SIG-M5 (cell line): ENCODE measurements at regions not wholly inside any gene's neighbourhood (a gene's known extent, or its start where the extent isn't known, plus 50 kb on each side); places are given as distances from the start of the nearest gene placed in this dataset.

Source experiments
- DNase-seq: peaks from one replicate; lab custom pipeline; 2025; lab: John Stamatoyannopoulos, UW

GRCh38 chr5:109531262-109531661 lies 121.5 kb upstream of the PJA2 start:
- DNase-seq, result no peak

DNA sequence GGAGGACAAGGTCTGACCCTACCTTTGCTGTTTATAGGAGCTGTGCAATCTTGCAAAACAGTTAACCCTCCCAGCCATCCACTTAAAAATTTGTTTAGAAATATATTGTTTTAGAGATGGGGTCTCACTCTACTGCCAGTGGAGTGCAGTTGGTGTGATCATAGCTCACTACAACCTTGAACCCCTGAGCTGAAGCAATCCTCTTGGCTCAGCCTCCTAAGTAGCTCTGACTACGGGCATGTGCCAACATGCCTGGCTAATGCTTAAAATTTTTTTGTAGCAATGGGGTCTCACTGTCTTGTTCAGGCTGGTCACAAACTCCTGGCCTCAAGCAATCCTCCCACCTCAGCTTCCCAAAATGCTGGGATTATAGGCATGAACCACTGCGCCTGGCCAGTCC lies 120.2 kb upstream of the PJA2 start:
- no peak for DNase-seq

- DNase-seq, result no peak
Observed at GRCh38 chr5:109529520-109529919, 119.7 kb upstream of the PJA2 start.

GRCh38 chr5:109524555-109524954 lies 114.8 kb upstream of the PJA2 start:
- DNase-seq, result no peak

DNA sequence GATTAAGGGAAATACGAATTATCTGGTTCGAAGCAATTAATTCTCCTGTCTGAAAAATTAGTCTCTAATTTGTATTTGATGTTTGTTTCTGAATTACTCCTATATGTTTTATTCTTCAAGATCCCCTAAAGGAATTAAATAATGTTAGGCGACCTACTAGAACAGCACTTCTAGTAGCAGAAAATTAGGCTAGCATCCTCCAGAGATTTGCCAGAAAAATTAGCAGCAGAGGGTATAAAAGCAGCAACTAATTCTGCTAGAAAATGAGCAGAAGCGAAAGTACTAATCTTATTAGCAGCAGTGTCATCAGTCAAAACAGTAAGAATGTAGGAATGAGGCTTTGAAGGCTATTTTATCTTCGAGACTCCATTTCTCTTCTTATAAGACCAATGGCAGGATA lies 114.3 kb upstream of the PJA2 start:
- no peak for DNase-seq

DNA sequence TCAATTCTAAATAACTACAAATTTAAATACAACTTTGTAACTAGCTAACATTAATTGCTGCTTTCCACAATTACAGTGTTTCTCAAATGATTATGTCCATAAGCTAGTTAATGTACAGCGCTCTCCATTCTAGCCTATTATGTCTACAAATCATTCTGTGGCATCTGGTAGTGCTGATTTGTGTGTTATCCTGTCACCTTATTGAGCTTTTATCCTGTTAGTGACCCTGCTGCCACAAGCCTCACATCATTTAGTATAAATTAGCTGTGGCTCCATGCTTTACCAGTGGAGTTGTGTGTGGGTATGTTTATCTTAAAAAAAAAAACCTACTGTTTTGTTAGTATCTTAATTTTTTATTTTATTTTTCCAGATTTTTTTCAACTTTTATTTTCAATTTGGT lies 112.6 kb upstream of the PJA2 start:
- DNase-seq, result no peak

GRCh38 chr5:109519416-109519815 lies 109.6 kb upstream of the PJA2 start:
- DNase-seq, result no peak

DNA sequence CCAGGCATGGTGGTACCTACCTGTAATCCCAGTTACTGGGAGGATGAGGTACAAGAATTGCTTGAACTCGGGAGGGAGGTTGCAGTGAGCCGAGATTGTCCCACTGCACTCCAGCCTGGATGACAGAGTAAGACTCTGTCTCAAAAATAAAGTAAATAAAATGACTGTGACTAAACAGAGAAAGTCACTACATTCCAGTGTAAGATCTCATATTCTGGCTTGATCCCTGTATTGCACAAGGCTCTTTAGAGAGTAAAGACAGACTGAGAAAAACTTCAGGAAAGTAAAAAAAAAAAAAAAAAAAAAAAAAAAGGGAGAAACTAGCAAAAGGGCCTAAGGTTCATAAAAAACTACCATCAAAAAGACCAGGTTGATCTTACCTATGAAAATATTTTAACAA lies 106.6 kb upstream of the PJA2 start:
- DNase-seq, result no peak

DNA sequence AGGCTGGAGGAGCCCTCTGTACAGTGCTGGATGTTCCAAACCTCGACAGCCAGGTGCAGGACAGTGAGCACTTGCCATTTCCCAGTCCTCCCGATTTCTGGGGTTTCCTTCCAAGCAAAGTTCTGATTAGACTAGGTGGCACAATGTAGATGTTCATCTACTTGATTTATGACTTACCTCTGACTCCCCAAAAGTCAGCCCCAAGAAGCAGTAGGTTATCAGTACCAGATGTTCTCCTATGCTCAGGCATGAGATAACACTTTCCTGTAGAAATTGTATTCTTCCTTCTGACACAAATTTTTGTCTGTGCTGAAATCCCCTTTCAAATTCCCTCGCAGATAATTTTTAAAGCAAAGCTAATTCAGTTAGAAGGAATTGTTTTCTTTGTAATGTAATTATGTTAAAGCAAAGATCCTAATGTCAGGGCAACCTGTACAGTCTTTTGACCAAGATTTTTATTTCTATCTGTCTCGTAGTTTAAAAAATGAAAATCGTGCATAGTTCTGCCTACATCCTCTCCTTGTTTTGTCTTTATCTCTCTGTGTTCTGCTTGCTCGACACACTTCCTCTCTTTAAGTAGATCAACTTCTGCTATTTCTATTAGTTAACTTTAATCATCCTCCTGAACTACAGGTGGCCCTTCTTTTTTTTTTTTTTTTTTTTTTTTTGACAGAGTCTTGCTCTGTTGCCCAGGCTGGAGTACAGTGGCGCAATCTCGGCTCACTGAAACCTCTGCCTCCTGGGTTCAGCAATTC lies 102.4 kb upstream of the PJA2 start:
- DNase-seq, result no peak

GRCh38 chr5:109506556-109506955 lies 96.8 kb upstream of the PJA2 start:
- no peak for DNase-seq

DNA sequence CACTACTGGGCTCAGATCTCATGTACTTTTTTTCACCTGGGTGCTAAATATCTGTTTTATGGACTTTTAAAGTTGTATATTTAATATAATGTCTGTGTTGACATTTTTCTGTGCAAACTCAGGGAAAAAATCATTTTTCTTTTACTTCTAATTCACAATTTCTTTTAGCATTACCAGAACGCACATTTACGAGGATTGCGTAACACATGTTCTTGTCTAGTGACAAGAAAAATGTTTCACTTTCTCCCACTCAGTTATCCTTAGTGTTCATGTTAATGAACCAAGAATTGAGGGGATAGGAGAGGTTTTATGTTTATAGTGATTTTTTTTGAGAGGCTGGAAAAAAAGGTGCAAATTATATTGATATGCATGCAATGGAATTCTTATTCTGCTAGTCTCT lies 86.3 kb upstream of the PJA2 start:
- no peak for DNase-seq

- no peak for DNase-seq
Observed at GRCh38 chr5:109487753-109488420, 78.1 kb upstream of the PJA2 start.

- DNase-seq, result no peak
Observed at GRCh38 chr5:109486200-109486804, 76.5 kb upstream of the PJA2 start.

- no peak for DNase-seq
Observed at GRCh38 chr5:109485030-109485429, 75.3 kb upstream of the PJA2 start.

DNA sequence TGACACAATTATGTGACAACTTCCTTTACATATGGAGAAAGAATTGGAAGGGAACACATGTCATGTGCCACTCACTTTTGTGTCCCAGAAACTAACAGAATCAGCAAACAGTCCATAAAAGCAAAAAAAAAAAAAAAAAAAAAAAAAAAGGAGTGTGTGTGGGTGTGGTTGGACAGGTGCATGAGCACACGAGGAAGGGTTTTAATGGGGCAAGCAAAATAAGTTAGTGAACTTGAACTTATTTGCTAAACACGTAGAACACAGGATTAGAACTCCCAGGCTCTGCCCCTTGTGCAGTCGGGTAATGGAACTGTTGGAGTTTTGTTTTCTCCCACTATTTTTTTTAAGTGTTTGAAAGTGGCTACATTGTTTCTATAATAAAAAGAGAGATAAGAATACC lies 74.8 kb upstream of the PJA2 start:
- no peak for DNase-seq

GRCh38 chr5:109483395-109483971 lies 73.7 kb upstream of the PJA2 start:
- no peak for DNase-seq

GRCh38 chr5:109482748-109483147 lies 73.0 kb upstream of the PJA2 start:
- DNase-seq, result no peak

DNA sequence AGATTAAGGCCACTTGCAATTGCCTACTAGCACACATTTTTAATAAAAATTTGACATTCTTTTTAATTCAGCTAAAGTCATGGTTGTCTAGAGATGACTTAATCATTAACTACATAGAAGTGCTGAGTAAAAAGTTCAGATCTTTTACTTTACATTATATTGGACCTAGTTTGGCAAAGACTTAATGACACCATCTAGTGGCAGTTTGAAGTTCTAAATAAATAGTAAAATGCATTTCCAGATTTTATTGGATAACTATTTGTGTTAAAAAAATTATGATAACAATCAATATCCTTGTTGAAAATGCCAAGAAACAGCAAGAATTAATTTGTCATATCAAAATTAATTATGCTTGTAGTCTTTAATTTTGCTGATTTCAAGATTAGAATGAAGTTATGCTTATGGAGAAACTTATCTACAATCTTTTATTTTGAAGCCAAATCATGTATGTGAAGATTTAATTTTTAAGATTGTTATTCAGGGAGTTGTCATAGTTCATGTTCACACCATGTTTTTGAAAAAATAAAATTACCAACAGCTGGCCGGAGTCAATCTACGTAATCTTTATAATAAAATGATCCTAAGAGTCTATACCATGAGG lies 69.6 kb upstream of the PJA2 start:
- no peak for DNase-seq

DNA sequence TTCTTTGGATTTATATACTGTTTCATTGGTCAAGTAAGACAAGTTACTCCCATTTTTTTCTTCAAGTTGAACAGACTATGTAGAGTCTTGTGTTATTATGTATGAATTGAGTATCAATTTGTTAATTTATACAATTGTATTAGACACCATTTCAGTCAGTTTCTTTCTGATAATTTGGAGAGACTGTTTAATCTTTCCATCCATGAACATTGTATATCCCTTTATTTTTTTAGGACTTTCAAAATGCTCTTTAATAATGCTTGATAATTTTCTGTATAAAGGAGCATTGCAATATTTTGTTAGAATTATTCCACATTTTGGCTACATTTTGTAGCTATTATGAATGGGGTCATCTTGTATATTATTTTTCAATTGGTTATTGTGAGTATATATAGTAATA lies 69.1 kb upstream of the PJA2 start:
- DNase-seq, result no peak

DNA sequence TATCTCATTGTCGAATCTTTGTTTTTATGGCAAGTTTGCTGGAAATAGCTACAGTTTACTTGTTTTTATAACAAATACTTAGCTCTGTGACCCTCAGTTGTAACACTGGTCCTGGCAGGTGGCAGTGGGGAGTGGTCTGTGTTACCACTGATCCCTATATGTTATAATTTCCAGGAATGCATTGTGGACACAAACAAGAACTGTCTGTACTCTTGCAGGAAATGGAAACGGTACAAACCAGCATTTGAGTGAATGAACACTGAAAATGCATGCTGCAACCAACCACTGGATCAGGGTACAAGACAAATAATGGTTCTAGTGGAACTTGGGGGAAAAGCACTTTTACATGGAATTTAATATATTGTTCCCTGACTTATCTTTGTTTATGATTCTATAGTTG lies 66.5 kb upstream of the PJA2 start:
- DNase-seq, result no peak

GRCh38 chr5:109469896-109470662 lies 60.3 kb upstream of the PJA2 start:
- DNase-seq, result no peak
